H9 (cell line): ENCODE measurements at regions not wholly inside any gene's neighbourhood (a gene's known extent, or its start where the extent isn't known, plus 50 kb on each side); places are given as distances from the start of the nearest gene placed in this dataset.

ENCODE experiments used
- DNase-seq: peaks from one replicate; pipeline ENCODE4 v3.0.0-alpha.2; 2017
- H2AFZ ChIP-seq: one replicate; pipeline ENCODE4 v1.6.1; 2013; ENCODE audit warnings: mild to moderate bottlenecking, low read length, control low read depth, moderate library complexity
- H2AK5ac ChIP-seq: 2 replicates; pipeline ENCODE4 v1.6.1; 2013; ENCODE audit warnings: low read length, control low read depth, mixed read lengths; ENCODE audit not compliant: insufficient read length
- H2BK120ac ChIP-seq: one replicate; pipeline ENCODE4 v1.6.1; 2013; ENCODE audit warnings: low read depth, mild to moderate bottlenecking, low read length, control low read depth, inconsistent platforms; ENCODE audit not compliant: poor library complexity, severe bottlenecking
- H2BK12ac ChIP-seq: 2 replicates; pipeline ENCODE4 v1.6.1; 2013; ENCODE audit warnings: low read length, control low read depth, mixed read lengths, low read depth; ENCODE audit not compliant: insufficient read length
- H2BK15ac ChIP-seq: 2 replicates; pipeline ENCODE4 v1.6.1; 2013; ENCODE audit warnings: low read depth, low read length, control low read depth
- H2BK20ac ChIP-seq: one replicate; pipeline ENCODE4 v1.6.1; 2013; ENCODE audit warnings: low read depth, mild to moderate bottlenecking, low read length, control low read depth, inconsistent platforms; ENCODE audit not compliant: poor library complexity, severe bottlenecking
- H2BK5ac ChIP-seq: 2 replicates; pipeline ENCODE4 v1.6.1; 2013; ENCODE audit warnings: low read length, control low read depth, mixed read lengths; ENCODE audit not compliant: insufficient read length
- H3K14ac ChIP-seq: 2 replicates; pipeline ENCODE4 v1.6.1; 2013; ENCODE audit warnings: low read length, control low read depth; ENCODE audit not compliant: insufficient read depth
- H3K18ac ChIP-seq: 2 replicates; pipeline ENCODE4 v1.6.1; 2013; ENCODE audit warnings: low read depth, mild to moderate bottlenecking, mixed read lengths, low read length, control low read depth; ENCODE audit not compliant: insufficient read length
- H3K23ac ChIP-seq: 2 replicates; pipeline ENCODE4 v1.6.1; 2013; ENCODE audit warnings: low read length, control low read depth, mixed read lengths, low read depth; ENCODE audit not compliant: insufficient read length
- H3K23me2 ChIP-seq: 2 replicates; pipeline ENCODE4 v1.6.1; 2013; ENCODE audit warnings: low read depth, mild to moderate bottlenecking, mixed read lengths, low read length, control low read depth; ENCODE audit not compliant: insufficient read length, poor library complexity, severe bottlenecking
- H3K27ac ChIP-seq: 2 replicates; pipeline ENCODE4 v1.5.1; 2013; ENCODE audit warnings: low read length, control low read depth, mixed read lengths, low read depth; ENCODE audit not compliant: insufficient read length
- H3K27me3 ChIP-seq: 2 replicates; pipeline ENCODE4 v1.6.1; 2013; ENCODE audit warnings: low read length, control low read depth, inconsistent platforms; ENCODE audit not compliant: insufficient read depth
- H3K4ac ChIP-seq: 2 replicates; pipeline ENCODE4 v1.6.1; 2013; ENCODE audit warnings: low read depth, mild to moderate bottlenecking, control low read depth, inconsistent platforms, low read length, moderate library complexity
- H3K4me1 ChIP-seq: 2 replicates; pipeline ENCODE4 v1.6.1; 2013; ENCODE audit warnings: low read length, control low read depth, inconsistent platforms; ENCODE audit not compliant: insufficient read depth
- H3K4me2 ChIP-seq: 2 replicates; pipeline ENCODE4 v1.6.1; 2013; ENCODE audit warnings: low read length, control low read depth, mixed read lengths; ENCODE audit not compliant: insufficient read length, insufficient read depth
- H3K56ac ChIP-seq: 2 replicates; pipeline ENCODE4 v1.6.1; 2013; ENCODE audit warnings: low read depth, mild to moderate bottlenecking, mixed read lengths, low read length, control low read depth; ENCODE audit not compliant: insufficient read length
- H3K79me1 ChIP-seq: 2 replicates; pipeline ENCODE4 v1.6.1; 2013; ENCODE audit warnings: low read depth, mild to moderate bottlenecking, moderate library complexity, low read length, control low read depth, inconsistent platforms; ENCODE audit not compliant: insufficient read depth, poor library complexity, severe bottlenecking
- H3K79me2 ChIP-seq: 2 replicates; pipeline ENCODE4 v1.6.1; 2013; ENCODE audit warnings: low read length, control low read depth, inconsistent platforms; ENCODE audit not compliant: insufficient read depth
- H3K9ac ChIP-seq: 2 replicates; pipeline ENCODE4 v1.6.1; 2013; ENCODE audit warnings: low read length, control low read depth, mixed read lengths; ENCODE audit not compliant: insufficient read length; ENCODE audit errors: extremely low read depth
- H3K9me3 ChIP-seq: one replicate; pipeline ENCODE4 v1.6.1; 2013; ENCODE audit warnings: low read depth, low read length, inconsistent platforms; ENCODE audit not compliant: control insufficient read depth
- H3T11ph ChIP-seq: one replicate; pipeline ENCODE4 v1.6.1; 2013; ENCODE audit warnings: mild to moderate bottlenecking, low read length, control low read depth, inconsistent platforms
- H4K20me1 ChIP-seq: one replicate; pipeline ENCODE4 v1.6.1; 2013; ENCODE audit not compliant: control insufficient read depth, insufficient read length, insufficient read depth
- H4K5ac ChIP-seq: 2 replicates; pipeline ENCODE4 v1.6.1; 2013; ENCODE audit warnings: low read depth, mild to moderate bottlenecking, mixed read lengths, low read length, control low read depth; ENCODE audit not compliant: insufficient read length
- H4K8ac ChIP-seq: replicated peaks from 2 replicates; pipeline ENCODE4 v1.6.1; 2013; ENCODE audit warnings: low read length, control low read depth, mixed read lengths, low read depth; ENCODE audit not compliant: insufficient read length
- H4K91ac ChIP-seq: 2 replicates; pipeline ENCODE4 v1.6.1; 2013; ENCODE audit warnings: low read depth, mild to moderate bottlenecking, moderate library complexity, mixed read lengths, low read length, control low read depth; ENCODE audit not compliant: insufficient read length
- H3K27ac Mint-ChIP-seq, 3 experiments: 2 replicates in 2 of 3; 3 replicates in 1 of 3; pipeline ENCODE4 v1.8.0; 2020 to 2021; ENCODE audit warnings: mixed read lengths in 3 of 3, mild to moderate bottlenecking in 1 of 3, moderate library complexity in 1 of 3
- H3K27me3 Mint-ChIP-seq: 2 replicates; pipeline ENCODE4 v1.8.0; 2021; ENCODE audit warnings: low read depth, mild to moderate bottlenecking, moderate library complexity, mixed read lengths
- H3K36me3 Mint-ChIP-seq, 3 experiments: 2 replicates in 2 of 3; 3 replicates in 1 of 3; pipeline ENCODE4 v1.8.0; 2020 to 2021; ENCODE audit warnings: low read depth in 3 of 3, mixed read lengths in 3 of 3; ENCODE audit not compliant: insufficient read depth in 1 of 3
- H3K4me1 Mint-ChIP-seq, 2 experiments: 2 replicates each; pipeline ENCODE4 v1.8.0; 2020; ENCODE audit warnings: mixed read lengths in 2 of 2
- H3K4me3 Mint-ChIP-seq, 2 experiments: 2 replicates in 1 of 2; 3 replicates in 1 of 2; pipeline ENCODE4 v1.8.0; 2020 to 2021; ENCODE audit warnings: mild to moderate bottlenecking in 2 of 2, mixed read lengths in 2 of 2, moderate library complexity in 1 of 2
- H3K9me3 Mint-ChIP-seq, 2 experiments: 2 replicates in 1 of 2; 3 replicates in 1 of 2; pipeline ENCODE4 v1.8.0; 2020; ENCODE audit warnings: mild to moderate bottlenecking in 2 of 2, mixed read lengths in 2 of 2, moderate library complexity in 1 of 2
- WGBS: extraction: QIAGEN DNeasy Blood & Tissue Kit; methylation state at CpG from one replicate; pipeline ENCODE4 v1.1.7; 2013; ENCODE audit warnings: missing lambda C conversion rate, low lambda C conversion rate, mixed read lengths; ENCODE audit not compliant: insufficient read length; ENCODE audit errors: extremely low coverage; 5-methylcytosine and 5-hydroxymethylcytosine counted together
- TF ChIP-seq, protein P1 (sequence below): fragments of 200-600 bp; sonication (generic); conservative IDR thresholded peaks from 3 replicates; pipeline ENCODE4 v1.8.0; 2021; ENCODE audit warnings: antibody characterized with exemption, mild to moderate bottlenecking

DNA sequence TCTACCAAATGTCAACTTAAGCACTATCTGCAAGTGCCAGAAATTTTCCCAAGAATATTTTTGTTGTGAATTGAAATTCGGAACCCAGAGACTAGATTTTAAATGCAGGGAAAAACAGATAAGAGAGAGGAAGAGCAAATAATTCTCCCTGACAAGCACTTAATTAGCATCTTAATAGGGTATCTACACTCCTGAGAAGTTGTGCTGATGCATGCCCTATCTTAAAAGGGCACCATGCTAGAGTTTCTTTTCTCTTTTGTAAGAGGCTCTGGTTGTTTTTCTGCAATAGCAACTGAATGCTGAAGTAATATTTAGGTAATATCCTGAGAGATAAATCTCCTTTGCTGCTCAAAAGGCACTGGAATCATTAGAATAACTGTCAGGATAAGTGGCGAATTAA lies 139.9 kb upstream of the UGT8 start:
- H3K56ac ChIP-seq, result no peak overlapping the region
- no peak overlapping the region for H4K91ac ChIP-seq
- no peak overlapping the region for H2AK5ac ChIP-seq
- no peak overlapping the region for H2BK12ac ChIP-seq
- no peak for DNase-seq
- H3K27me3 ChIP-seq, result no peaks in the 10 kb centered on the region
- no peaks in the 10 kb centered on the region for H3K79me2 ChIP-seq
- TF ChIP-seq, protein P1, sequence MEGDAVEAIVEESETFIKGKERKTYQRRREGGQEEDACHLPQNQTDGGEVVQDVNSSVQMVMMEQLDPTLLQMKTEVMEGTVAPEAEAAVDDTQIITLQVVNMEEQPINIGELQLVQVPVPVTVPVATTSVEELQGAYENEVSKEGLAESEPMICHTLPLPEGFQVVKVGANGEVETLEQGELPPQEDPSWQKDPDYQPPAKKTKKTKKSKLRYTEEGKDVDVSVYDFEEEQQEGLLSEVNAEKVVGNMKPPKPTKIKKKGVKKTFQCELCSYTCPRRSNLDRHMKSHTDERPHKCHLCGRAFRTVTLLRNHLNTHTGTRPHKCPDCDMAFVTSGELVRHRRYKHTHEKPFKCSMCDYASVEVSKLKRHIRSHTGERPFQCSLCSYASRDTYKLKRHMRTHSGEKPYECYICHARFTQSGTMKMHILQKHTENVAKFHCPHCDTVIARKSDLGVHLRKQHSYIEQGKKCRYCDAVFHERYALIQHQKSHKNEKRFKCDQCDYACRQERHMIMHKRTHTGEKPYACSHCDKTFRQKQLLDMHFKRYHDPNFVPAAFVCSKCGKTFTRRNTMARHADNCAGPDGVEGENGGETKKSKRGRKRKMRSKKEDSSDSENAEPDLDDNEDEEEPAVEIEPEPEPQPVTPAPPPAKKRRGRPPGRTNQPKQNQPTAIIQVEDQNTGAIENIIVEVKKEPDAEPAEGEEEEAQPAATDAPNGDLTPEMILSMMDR, result no peak
- no peak overlapping the region for H3T11ph ChIP-seq
- no peak overlapping the region for H4K8ac ChIP-seq
- H3K4me2 ChIP-seq, result peak overlapping the region; percentile 30
- no peaks in the 10 kb centered on the region for H3K23me2 ChIP-seq
- no peak overlapping the region for H3K18ac ChIP-seq
- H3K9me3 Mint-ChIP-seq, result no peaks in the 10 kb centered on the region; a peak in 1 of 5 replicates
- H3K27ac ChIP-seq, result peak overlapping the region; percentile 46
- peaks cover 44 to 46% of the 10 kb centered on the region in 2 experiments for H3K4me1 Mint-ChIP-seq
- no peak overlapping the region for H3K14ac ChIP-seq
- H3K23ac ChIP-seq, result no peak overlapping the region
- no peak overlapping the region for H3K4ac ChIP-seq
- H2AFZ ChIP-seq, result no peak overlapping the region
- peaks cover 3% of the 10 kb centered on the region; the same call in 1 of the 2 replicates for H3K4me1 ChIP-seq
- H2BK15ac ChIP-seq, result no peak overlapping the region
- H2BK5ac ChIP-seq, result no peak overlapping the region
- H4K20me1 ChIP-seq, result no peaks in the 10 kb centered on the region
- peak overlapping the region in 1 of 2 experiments; percentile 32; a peak in 1 of 5 replicates for H3K4me3 Mint-ChIP-seq
- H3K36me3 Mint-ChIP-seq, result peaks cover 2 to 4% (median 2%) of the 10 kb centered on the region in 3 experiments; a peak in 5 of 7 replicates
- no peak overlapping the region for H3K9ac ChIP-seq
- H2BK20ac ChIP-seq, result no peak overlapping the region
- H3K79me1 ChIP-seq, result no peaks in the 10 kb centered on the region
- no CpG with 5 or more reads among the region's 2 CpGs for WGBS
- no peaks in the 10 kb centered on the region for H3K27me3 Mint-ChIP-seq
- H3K27ac Mint-ChIP-seq, result peak overlapping the region in 1 of 3 experiments; percentile 14; a peak in 1 of 7 replicates
- no peak overlapping the region for H2BK120ac ChIP-seq
- H3K9me3 ChIP-seq, result no peaks in the 10 kb centered on the region
- no peak overlapping the region for H4K5ac ChIP-seq
